ENCODE measurements at regions not wholly inside any gene's neighbourhood (a gene's known extent, or its start where the extent isn't known, plus 50 kb on each side); places are given as distances from the start of the nearest gene placed in this dataset.
"Not testable (repeated sequence)": the region's sequence is repeated elsewhere in the genome, so short reads cannot be mapped to it uniquely, and the experiment has no call there.

GRCh38 chr16:29309601-29310000 is 96.9 kb downstream of the NPIPB11 start:
- DNase-seq, result not testable (repeated sequence)

GRCh38 chr16:29308644-29309546 is 97.6 kb downstream of the NPIPB11 start:
- DNase-seq, result no peak

- no peak for DNase-seq
These were observed 98.7 kb downstream of the NPIPB11 start for GRCh38 chr16:29307598-29308507.

GRCh38 chr16:29306943-29307597 is 99.4 kb downstream of the NPIPB11 start:
- no peak for DNase-seq

GRCh38 chr16:29306201-29306600 is 100.3 kb downstream of the NPIPB11 start:
- DNase-seq, result no peak

- not testable (repeated sequence) for DNase-seq
These were observed 101.5 kb downstream of the NPIPB11 start for GRCh38 chr16:29305018-29305417.

GRCh38 chr16:29304251-29304650 is 102.3 kb downstream of the NPIPB11 start:
- no peak for DNase-seq

GRCh38 chr16:29303520-29303919 is 103.0 kb downstream of the NPIPB11 start:
- no peak for DNase-seq

GRCh38 chr16:29302976-29303375 is 103.5 kb downstream of the NPIPB11 start:
- no peak for DNase-seq

- DNase-seq, result not testable (repeated sequence)
These were observed 104.1 kb downstream of the NPIPB11 start for GRCh38 chr16:29302433-29302832.

GRCh38 chr16:29301662-29302285 is 104.7 kb downstream of the NPIPB11 start:
- not testable (repeated sequence) for DNase-seq

GRCh38 chr16:29300541-29301535 is 105.7 kb downstream of the NPIPB11 start:
- DNase-seq, result not testable (repeated sequence)

- DNase-seq, result not testable (repeated sequence)
These were observed 106.5 kb downstream of the NPIPB11 start for GRCh38 chr16:29300030-29300491.

GRCh38 chr16:29298997-29299396 is 107.5 kb downstream of the NPIPB11 start:
- DNase-seq, result not testable (repeated sequence)

GRCh38 chr16:29298307-29298706 is 108.2 kb downstream of the NPIPB11 start:
- not testable (repeated sequence) for DNase-seq

GRCh38 chr16:29297809-29298177 is 108.7 kb downstream of the NPIPB11 start:
- not testable (repeated sequence) for DNase-seq

- DNase-seq, result not testable (repeated sequence)
These were observed 109.2 kb downstream of the NPIPB11 start for GRCh38 chr16:29297144-29297808.

GRCh38 chr16:29296176-29296575 is 110.3 kb downstream of the NPIPB11 start:
- not testable (repeated sequence) for DNase-seq

GRCh38 chr16:29294951-29295795 is 111.3 kb downstream of the NPIPB11 start:
- not testable (repeated sequence) for DNase-seq

All from NCI-H446 (cell line).